ENCODE measurements at regions not wholly inside any gene's neighbourhood (a gene's known extent, or its start where the extent isn't known, plus 50 kb on each side); places are given as distances from the start of the nearest gene placed in this dataset.

GRCh38 chrX:120797188-120797851 lies 78.3 kb downstream of the CT47B1 start:
- 91% methylated on average over 1 of the region's 3 CpGs; no CpG with 5 or more reads in 1 of the 2 experiments for WGBS, 2 experiments (ENCODE audit: insufficient coverage in 1 of 2, insufficient read length in 1 of 2)
- DNase-seq, result no peak
- Mint-ChIP-seq H3K36me3 (ENCODE audit: low read depth) (no peaks in the 10 kb centered on the region), H3K27me3 (ENCODE audit: insufficient read depth) (peaks cover 80% of the 10 kb centered on the region), H3K4me1 (no peaks in the 10 kb centered on the region), H3K9me3 (peaks cover 43% of the 10 kb centered on the region), H3K4me3 (no peak overlapping the region), H3K27ac (no peak overlapping the region)
- H3K4me3 ChIP-seq (ENCODE audit: low read length), result no peak overlapping the region
- no peak overlapping the region for H3K27ac ChIP-seq (ENCODE audit: low read depth, low read length)
- H3K4me1 ChIP-seq (ENCODE audit: control insufficient read depth, insufficient read depth, low read length), result no peaks in the 10 kb centered on the region
- no peaks in the 10 kb centered on the region for H3K36me3 ChIP-seq (ENCODE audit: control insufficient read depth, insufficient read depth, low read length)
- H3K27me3 ChIP-seq (ENCODE audit: control insufficient read depth, insufficient read depth, low read length, poor library complexity, severe bottlenecking), result peaks cover 6% of the 10 kb centered on the region
- no peaks in the 10 kb centered on the region for H3K9me3 ChIP-seq (ENCODE audit: control insufficient read depth, low read length)
- TF ChIP-seq CTCF (conservative IDR thresholded peaks at IDR 0.05), result no peak
- no peak overlapping the region for H3K9ac ChIP-seq (ENCODE audit: extremely low read depth, low read length, poor library complexity, severe bottlenecking)

GRCh38 chrX:120795301-120795700 lies 80.4 kb downstream of the CT47B1 start:
- no peaks in the 10 kb centered on the region for H3K36me3 Mint-ChIP-seq (ENCODE audit: low read depth)
- peaks cover 64% of the 10 kb centered on the region for H3K27me3 Mint-ChIP-seq (ENCODE audit: insufficient read depth)
- Histone ChIP-seq H3K27ac (ENCODE audit: low read depth, low read length) (no peak overlapping the region), H3K9ac (ENCODE audit: extremely low read depth, low read length, poor library complexity, severe bottlenecking) (no peak overlapping the region), H3K27me3 (ENCODE audit: control insufficient read depth, insufficient read depth, low read length, poor library complexity, severe bottlenecking) (no peaks in the 10 kb centered on the region), H3K36me3 (ENCODE audit: control insufficient read depth, insufficient read depth, low read length) (no peaks in the 10 kb centered on the region), H3K9me3 (ENCODE audit: control insufficient read depth, low read length) (no peaks in the 10 kb centered on the region), H3K4me1 (ENCODE audit: control insufficient read depth, insufficient read depth, low read length) (no peaks in the 10 kb centered on the region), H3K4me3 (ENCODE audit: low read length) (no peak overlapping the region)
- no peak overlapping the region for H3K27ac Mint-ChIP-seq
- no peak overlapping the region for H3K4me3 Mint-ChIP-seq
- H3K4me1 Mint-ChIP-seq, result peaks cover 2% of the 10 kb centered on the region
- H3K9me3 Mint-ChIP-seq, result peaks cover 34% of the 10 kb centered on the region
- no peak for TF ChIP-seq CTCF (conservative IDR thresholded peaks at IDR 0.05)
- 100% methylated on average over 1 of the region's 2 CpGs; no CpG with 5 or more reads in 1 of the 2 experiments for WGBS, 2 experiments (ENCODE audit: insufficient coverage in 1 of 2, insufficient read length in 1 of 2)
- DNase-seq, result no peak

DNA sequence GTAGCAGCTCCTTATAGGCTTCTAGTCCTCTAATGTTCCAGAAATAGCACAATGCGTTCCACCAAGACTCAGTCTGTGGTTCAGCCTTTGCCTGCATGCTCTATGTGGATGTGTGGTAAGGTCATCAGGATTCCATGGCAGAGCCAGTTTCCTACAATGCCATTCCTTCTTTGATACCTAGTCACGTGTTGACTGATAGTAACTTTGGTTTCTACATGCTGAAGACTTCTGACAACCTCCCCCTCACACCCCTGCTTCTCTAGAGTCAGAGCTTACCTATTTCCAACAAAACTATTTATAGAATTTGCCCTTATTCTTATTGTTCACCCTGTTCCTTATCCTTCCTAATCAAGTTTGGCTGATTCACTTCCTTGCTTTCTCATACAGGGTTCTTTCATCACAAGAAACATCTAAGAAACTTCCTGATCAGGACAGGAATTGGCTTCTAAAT lies 81.1 kb downstream of the CT47B1 start:
- DNase-seq, result no peak
- peaks cover 29% of the 10 kb centered on the region for H3K9me3 Mint-ChIP-seq
- Histone ChIP-seq H3K27me3 (ENCODE audit: control insufficient read depth, insufficient read depth, low read length, poor library complexity, severe bottlenecking) (no peaks in the 10 kb centered on the region), H3K36me3 (ENCODE audit: control insufficient read depth, insufficient read depth, low read length) (no peaks in the 10 kb centered on the region), H3K9me3 (ENCODE audit: control insufficient read depth, low read length) (no peaks in the 10 kb centered on the region), H3K4me1 (ENCODE audit: control insufficient read depth, insufficient read depth, low read length) (no peaks in the 10 kb centered on the region), H3K27ac (ENCODE audit: low read depth, low read length) (no peak overlapping the region), H3K9ac (ENCODE audit: extremely low read depth, low read length, poor library complexity, severe bottlenecking) (no peak overlapping the region), H3K4me3 (ENCODE audit: low read length) (no peak overlapping the region)
- H3K4me1 Mint-ChIP-seq, result peaks cover 4% of the 10 kb centered on the region
- H3K27me3 Mint-ChIP-seq (ENCODE audit: insufficient read depth), result peaks cover 57% of the 10 kb centered on the region
- no peaks in the 10 kb centered on the region for H3K36me3 Mint-ChIP-seq (ENCODE audit: low read depth)
- WGBS, 2 experiments (ENCODE audit: insufficient coverage in 1 of 2, insufficient read length in 1 of 2), result 67 to 81% methylated on average over 1 to 2 of the region's 2 CpGs
- no peak overlapping the region for H3K4me3 Mint-ChIP-seq
- no peak overlapping the region for H3K27ac Mint-ChIP-seq
- no peak for TF ChIP-seq CTCF (conservative IDR thresholded peaks at IDR 0.05)

Data from endodermal cell (in vitro differentiated cells).